A673 (cell line): ENCODE measurements at regions not wholly inside any gene's neighbourhood (a gene's known extent, or its start where the extent isn't known, plus 50 kb on each side); places are given as distances from the start of the nearest gene placed in this dataset.

Experiments
- EZH2 ChIP-seq: fragments of 200-600 bp; sonication (generic); IDR thresholded peaks from 2 replicates; pipeline ENCODE4 v1.6.1; 2017; ENCODE audit warnings: borderline replicate concordance, low read depth, mild to moderate bottlenecking, mixed read lengths, antibody characterized with exemption, low read length; ENCODE audit not compliant: poor library complexity, severe bottlenecking
- TF ChIP-seq, protein P1 (sequence below): fragments of 300-800, 200-600 bp; sonication (generic); conservative IDR thresholded peaks from 2 replicates; pipeline ENCODE4 v1.5.1; 2017; ENCODE audit warnings: low read depth, mild to moderate bottlenecking, antibody characterized with exemption, low read length, moderate library complexity, mixed read lengths

DNA sequence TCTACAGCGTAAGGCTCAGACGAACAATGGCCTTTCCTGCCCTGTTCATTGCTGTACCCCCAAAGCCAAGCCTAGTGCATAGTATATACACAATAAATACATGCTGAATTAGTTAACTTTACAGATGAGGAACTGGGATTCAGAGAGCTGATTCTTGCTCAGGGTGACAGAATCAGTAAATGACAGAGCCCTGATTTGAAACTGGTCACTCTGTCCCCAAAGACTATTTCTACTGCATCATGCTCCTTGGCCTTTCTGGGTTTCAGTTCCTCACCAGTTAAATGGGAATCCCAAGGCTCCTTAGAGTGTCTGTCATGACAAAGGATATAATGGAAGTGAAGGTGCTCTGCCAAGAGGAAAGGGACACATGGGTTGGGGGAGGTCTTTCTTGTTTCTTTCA is 50.5 kb upstream of the TSKU start:
- TF ChIP-seq, protein P1, sequence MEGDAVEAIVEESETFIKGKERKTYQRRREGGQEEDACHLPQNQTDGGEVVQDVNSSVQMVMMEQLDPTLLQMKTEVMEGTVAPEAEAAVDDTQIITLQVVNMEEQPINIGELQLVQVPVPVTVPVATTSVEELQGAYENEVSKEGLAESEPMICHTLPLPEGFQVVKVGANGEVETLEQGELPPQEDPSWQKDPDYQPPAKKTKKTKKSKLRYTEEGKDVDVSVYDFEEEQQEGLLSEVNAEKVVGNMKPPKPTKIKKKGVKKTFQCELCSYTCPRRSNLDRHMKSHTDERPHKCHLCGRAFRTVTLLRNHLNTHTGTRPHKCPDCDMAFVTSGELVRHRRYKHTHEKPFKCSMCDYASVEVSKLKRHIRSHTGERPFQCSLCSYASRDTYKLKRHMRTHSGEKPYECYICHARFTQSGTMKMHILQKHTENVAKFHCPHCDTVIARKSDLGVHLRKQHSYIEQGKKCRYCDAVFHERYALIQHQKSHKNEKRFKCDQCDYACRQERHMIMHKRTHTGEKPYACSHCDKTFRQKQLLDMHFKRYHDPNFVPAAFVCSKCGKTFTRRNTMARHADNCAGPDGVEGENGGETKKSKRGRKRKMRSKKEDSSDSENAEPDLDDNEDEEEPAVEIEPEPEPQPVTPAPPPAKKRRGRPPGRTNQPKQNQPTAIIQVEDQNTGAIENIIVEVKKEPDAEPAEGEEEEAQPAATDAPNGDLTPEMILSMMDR = no peak
- no peak for TF ChIP-seq EZH2
